Ammon's horn (tissue), 1 donor: ENCODE measurements at regions not wholly inside any gene's neighbourhood (a gene's known extent, or its start where the extent isn't known, plus 50 kb on each side); places are given as distances from the start of the nearest gene placed in this dataset.

Experiments used
- DNase-seq: peaks from one replicate; pipeline ENCODE4 v3.0.0-alpha.2; 2016; ENCODE audit warnings: low spot score

- no peak for DNase-seq
Measured at GRCh38 chr20:4303136-4303535, 54.0 kb upstream of the ADRA1D start.

- no peak for DNase-seq
Measured at GRCh38 chr20:4300921-4301320, 51.8 kb upstream of the ADRA1D start.

DNA sequence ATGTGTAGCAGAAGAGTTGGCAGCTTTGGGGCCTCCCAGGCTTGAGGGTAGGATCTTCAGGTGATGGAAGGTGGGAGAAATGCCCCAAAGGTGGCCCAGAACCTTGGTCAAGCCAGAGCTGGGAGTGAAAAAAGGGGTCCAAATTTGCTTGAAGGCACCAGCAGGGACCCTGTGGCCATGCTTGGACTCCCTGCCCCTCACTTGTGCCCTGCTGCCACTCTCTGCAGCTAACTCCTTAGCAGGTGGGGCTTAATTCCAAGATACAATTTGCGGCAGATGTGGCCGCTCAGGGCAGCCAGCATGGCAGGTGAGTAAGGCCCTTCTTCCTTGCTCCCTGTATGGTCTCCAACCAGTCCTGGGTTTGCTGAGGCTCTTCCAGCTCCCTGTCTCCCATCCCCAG, 51.3 kb upstream of the ADRA1D start:
- DNase-seq: no peak

- no peak for DNase-seq
Measured at GRCh38 chr20:4299773-4300172, 50.7 kb upstream of the ADRA1D start.

- DNase-seq: no peak
Measured at GRCh38 chr20:4299216-4299615, 50.1 kb upstream of the ADRA1D start.
